Upper lobe of left lung (tissue), 4 donors: ENCODE measurements at regions not wholly inside any gene's neighbourhood (a gene's known extent, or its start where the extent isn't known, plus 50 kb on each side); places are given as distances from the start of the nearest gene placed in this dataset.

Source experiments
- CTCF ChIP-seq, 6 experiments: fragments of 450-650 bp in 4 of 6; fragments of 200-600 bp in 2 of 6; sonication (generic) in 2 of 6; IDR thresholded peaks; one replicate each; pipeline ENCODE4 v1.5.1; 2016 to 2019; ENCODE audit warnings: antibody characterized with exemption in 6 of 6
- EP300 ChIP-seq, 4 donors: sonication (generic); formaldehyde crosslinking; IDR thresholded peaks; one replicate each; pipeline ENCODE4 v1.5.1; 2017; ENCODE audit warnings: antibody characterized with exemption in 4 of 4, control low read depth in 2 of 4

DNA sequence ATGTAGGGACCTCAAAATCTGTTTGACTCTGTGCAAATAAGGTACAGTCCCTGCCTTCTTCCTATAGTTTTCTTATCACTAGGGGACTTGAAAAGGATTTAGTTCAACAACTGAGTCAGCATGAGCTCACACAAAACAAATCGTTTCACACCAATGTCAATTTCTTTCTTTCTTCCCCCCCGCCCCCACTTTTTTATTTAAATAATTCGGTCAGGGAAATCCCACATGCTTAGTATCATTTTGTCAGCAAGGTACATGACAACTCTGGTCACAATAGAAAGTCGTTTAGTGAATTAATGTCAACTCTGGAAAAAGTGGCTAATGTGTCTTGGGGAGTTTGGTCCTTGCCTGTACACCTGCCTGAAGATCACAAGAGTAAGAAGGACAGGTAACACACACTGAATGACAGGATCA, 232.2 kb upstream of the PLEKHG7 start:
- TF ChIP-seq CTCF (IDR thresholded peaks at IDR 0.05) (no peak), EP300 (IDR thresholded peaks at IDR 0.05) (no peak)
